ENCODE measurements at regions not wholly inside any gene's neighbourhood (a gene's known extent, or its start where the extent isn't known, plus 50 kb on each side); places are given as distances from the start of the nearest gene placed in this dataset.
"Not testable (repeated sequence)": the region's sequence is repeated elsewhere in the genome, so short reads cannot be mapped to it uniquely, and the experiment has no call there.

DNA sequence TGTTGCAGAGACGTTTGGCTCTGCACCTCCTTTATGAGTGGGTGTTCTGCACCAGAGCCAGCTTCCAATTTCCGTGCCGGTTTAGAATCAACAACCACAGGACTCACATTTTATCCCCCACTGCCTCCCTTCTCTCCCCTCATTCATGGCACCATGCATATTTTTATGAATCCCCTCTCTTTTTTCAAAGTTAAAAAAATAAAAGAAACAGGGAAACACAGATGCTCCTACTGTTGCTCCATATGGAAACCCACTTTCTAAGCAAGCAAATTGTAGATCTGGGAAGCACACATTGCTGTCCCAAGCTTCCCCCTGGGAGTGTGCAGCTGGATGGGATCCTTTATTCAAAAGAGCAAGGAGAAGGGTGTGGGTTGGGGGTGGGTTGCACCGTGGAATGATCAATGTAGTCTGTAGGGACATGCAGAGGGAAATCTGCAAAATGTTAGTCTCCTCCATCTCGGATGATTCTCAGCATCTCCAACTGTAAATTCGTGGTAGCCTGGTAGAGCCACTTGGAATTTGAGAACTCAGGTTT, 410.0 kb upstream of the ADAMTSL1 start:
- no peak overlapping the region for H3K9ac ChIP-seq (ENCODE audit: low read length)
- no peak overlapping the region for H3K27ac ChIP-seq (ENCODE audit: low read length)
- no peaks in the 10 kb centered on the region for H4K20me1 ChIP-seq (ENCODE audit: insufficient read depth, low read depth, low read length)
- no peaks in the 10 kb centered on the region for H3K36me3 ChIP-seq (ENCODE audit: insufficient read depth, low read length)
- H3K27me3 ChIP-seq (ENCODE audit: low read length): no peaks in the 10 kb centered on the region
- H3K9me2 ChIP-seq (replicated peaks; ENCODE audit: insufficient read depth, low read length): no peaks in the 10 kb centered on the region
- DNase-seq: no peak
- no peaks in the 10 kb centered on the region for H3K79me2 ChIP-seq (ENCODE audit: low read length)
- H3K4me1 ChIP-seq (ENCODE audit: low read length): no peaks in the 10 kb centered on the region
- H3K4me2 ChIP-seq (ENCODE audit: low read depth, low read length, poor library complexity, severe bottlenecking): no peak overlapping the region
- no peak overlapping the region for H3K4me3 ChIP-seq (ENCODE audit: low read length)
- no peak overlapping the region for H2AFZ ChIP-seq (ENCODE audit: low read length)
- no peaks in the 10 kb centered on the region for H3K9me3 ChIP-seq (ENCODE audit: low read length)

GRCh38 chr9:18066608-18067007, 407.3 kb upstream of the ADAMTSL1 start:
- not testable (repeated sequence) for H4K20me1 ChIP-seq (ENCODE audit: insufficient read depth, low read depth, low read length); H3K9me2 ChIP-seq (replicated peaks; ENCODE audit: insufficient read depth, low read length); H2AFZ ChIP-seq (ENCODE audit: low read length); H3K4me3 ChIP-seq (ENCODE audit: low read length); H3K27ac ChIP-seq (ENCODE audit: low read length); H3K4me1 ChIP-seq (ENCODE audit: low read length); H3K9me3 ChIP-seq (ENCODE audit: low read length); H3K4me2 ChIP-seq (ENCODE audit: low read depth, low read length, poor library complexity, severe bottlenecking); H3K9ac ChIP-seq (ENCODE audit: low read length); H3K27me3 ChIP-seq (ENCODE audit: low read length); H3K36me3 ChIP-seq (ENCODE audit: insufficient read depth, low read length); DNase-seq; H3K79me2 ChIP-seq (ENCODE audit: low read length)

- no peak overlapping the region for H3K4me2 ChIP-seq (ENCODE audit: low read depth, low read length, poor library complexity, severe bottlenecking)
- H3K9me3 ChIP-seq (ENCODE audit: low read length): no peaks in the 10 kb centered on the region
- H3K4me3 ChIP-seq (ENCODE audit: low read length): no peak overlapping the region
- no peak overlapping the region for H3K9ac ChIP-seq (ENCODE audit: low read length)
- DNase-seq: no peak
- no peaks in the 10 kb centered on the region for H3K9me2 ChIP-seq (replicated peaks; ENCODE audit: insufficient read depth, low read length)
- H4K20me1 ChIP-seq (ENCODE audit: insufficient read depth, low read depth, low read length): no peaks in the 10 kb centered on the region
- no peaks in the 10 kb centered on the region for H3K4me1 ChIP-seq (ENCODE audit: low read length)
- H3K27me3 ChIP-seq (ENCODE audit: low read length): no peaks in the 10 kb centered on the region
- H3K27ac ChIP-seq (ENCODE audit: low read length): no peak overlapping the region
- no peak overlapping the region for H2AFZ ChIP-seq (ENCODE audit: low read length)
- no peaks in the 10 kb centered on the region for H3K36me3 ChIP-seq (ENCODE audit: insufficient read depth, low read length)
- H3K79me2 ChIP-seq (ENCODE audit: low read length): no peaks in the 10 kb centered on the region
Observed at GRCh38 chr9:18067548-18068120, 406.3 kb upstream of the ADAMTSL1 start.

DNA sequence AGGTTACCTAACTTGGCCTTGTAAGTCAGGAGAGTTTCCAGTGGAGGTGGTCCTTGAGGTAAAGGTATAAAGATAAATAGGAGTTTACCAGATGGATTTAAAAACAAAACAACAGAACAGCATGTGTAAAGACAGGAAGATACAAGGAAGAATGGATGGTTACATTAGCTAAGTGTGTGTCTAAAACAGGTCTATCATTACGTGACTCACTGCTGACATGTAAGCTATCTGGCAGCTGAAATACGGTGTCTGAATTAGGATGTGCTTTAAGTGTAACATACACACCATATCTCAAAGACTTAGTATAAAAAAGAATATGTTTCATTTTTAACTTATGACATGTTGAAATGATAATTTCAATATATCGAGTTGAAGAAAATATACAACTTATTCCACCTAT, 405.1 kb upstream of the ADAMTSL1 start:
- DNase-seq: no peak
- H3K79me2 ChIP-seq (ENCODE audit: low read length): no peaks in the 10 kb centered on the region
- no peak overlapping the region for H3K9ac ChIP-seq (ENCODE audit: low read length)
- no peak overlapping the region for H2AFZ ChIP-seq (ENCODE audit: low read length)
- no peaks in the 10 kb centered on the region for H3K36me3 ChIP-seq (ENCODE audit: insufficient read depth, low read length)
- H3K4me3 ChIP-seq (ENCODE audit: low read length): no peak overlapping the region
- no peak overlapping the region for H3K27ac ChIP-seq (ENCODE audit: low read length)
- no peaks in the 10 kb centered on the region for H3K4me1 ChIP-seq (ENCODE audit: low read length)
- no peak overlapping the region for H3K4me2 ChIP-seq (ENCODE audit: low read depth, low read length, poor library complexity, severe bottlenecking)
- H3K9me3 ChIP-seq (ENCODE audit: low read length): no peaks in the 10 kb centered on the region
- H3K9me2 ChIP-seq (replicated peaks; ENCODE audit: insufficient read depth, low read length): no peaks in the 10 kb centered on the region
- H4K20me1 ChIP-seq (ENCODE audit: insufficient read depth, low read depth, low read length): no peaks in the 10 kb centered on the region
- H3K27me3 ChIP-seq (ENCODE audit: low read length): no peaks in the 10 kb centered on the region

DNA sequence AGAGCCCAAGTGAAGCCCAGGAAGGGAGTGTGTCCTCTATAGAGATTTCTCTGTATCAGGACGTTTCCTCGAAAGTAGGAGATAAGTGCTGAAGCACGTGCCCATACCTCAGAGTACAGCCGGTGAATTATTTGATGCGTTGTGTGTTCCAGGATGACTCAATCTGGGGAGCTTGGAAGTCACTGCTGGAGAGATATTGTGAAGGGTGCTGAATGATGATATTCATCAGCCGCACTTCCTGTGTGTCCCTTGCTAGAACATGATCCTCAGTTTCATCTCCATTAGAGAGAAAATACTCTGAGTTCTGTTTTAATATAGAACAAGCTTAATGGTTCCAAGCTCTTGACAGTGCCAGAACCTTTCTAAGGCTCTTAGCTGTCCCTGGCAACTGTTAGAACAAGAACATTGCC, 402.3 kb upstream of the ADAMTSL1 start:
- Histone ChIP-seq H3K9me2 (replicated peaks; ENCODE audit: insufficient read depth, low read length) (no peaks in the 10 kb centered on the region), H3K36me3 (ENCODE audit: insufficient read depth, low read length) (no peaks in the 10 kb centered on the region), H3K4me1 (ENCODE audit: low read length) (no peaks in the 10 kb centered on the region), H3K4me3 (ENCODE audit: low read length) (no peak overlapping the region), H3K9ac (ENCODE audit: low read length) (no peak overlapping the region), H3K27me3 (ENCODE audit: low read length) (no peaks in the 10 kb centered on the region), H3K9me3 (ENCODE audit: low read length) (no peaks in the 10 kb centered on the region), H3K27ac (ENCODE audit: low read length) (no peak overlapping the region), H4K20me1 (ENCODE audit: insufficient read depth, low read depth, low read length) (no peaks in the 10 kb centered on the region), H3K4me2 (ENCODE audit: low read depth, low read length, poor library complexity, severe bottlenecking) (no peak overlapping the region), H3K79me2 (ENCODE audit: low read length) (no peaks in the 10 kb centered on the region), H2AFZ (ENCODE audit: low read length) (no peak overlapping the region)
- DNase-seq: no peak

DNA sequence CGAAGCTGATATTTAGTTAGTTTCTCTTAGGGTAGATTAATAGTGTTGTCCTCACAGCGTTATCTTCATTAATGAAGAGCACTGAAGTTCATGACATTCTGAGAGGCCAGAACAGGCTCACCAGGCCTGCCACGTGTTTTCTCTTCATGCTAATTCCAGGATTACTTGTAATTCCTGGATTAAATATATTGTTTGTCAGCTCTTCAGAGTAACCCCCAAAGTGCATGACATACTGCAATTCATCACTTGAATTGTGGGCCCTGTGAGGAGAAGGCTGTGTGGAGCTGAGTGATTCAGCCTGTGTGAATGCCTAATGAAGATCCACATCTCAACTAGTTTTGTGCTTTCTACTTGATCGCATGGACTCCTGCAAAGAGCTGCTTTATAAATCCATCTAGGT, 401.0 kb upstream of the ADAMTSL1 start:
- DNase-seq: no peak
- Histone ChIP-seq H2AFZ (ENCODE audit: low read length) (no peak overlapping the region), H4K20me1 (ENCODE audit: insufficient read depth, low read depth, low read length) (no peaks in the 10 kb centered on the region), H3K9ac (ENCODE audit: low read length) (no peak overlapping the region), H3K27ac (ENCODE audit: low read length) (no peak overlapping the region), H3K4me1 (ENCODE audit: low read length) (no peaks in the 10 kb centered on the region), H3K4me3 (ENCODE audit: low read length) (no peak overlapping the region), H3K79me2 (ENCODE audit: low read length) (no peaks in the 10 kb centered on the region), H3K9me2 (replicated peaks; ENCODE audit: insufficient read depth, low read length) (no peaks in the 10 kb centered on the region), H3K4me2 (ENCODE audit: low read depth, low read length, poor library complexity, severe bottlenecking) (no peak overlapping the region), H3K36me3 (ENCODE audit: insufficient read depth, low read length) (no peaks in the 10 kb centered on the region), H3K27me3 (ENCODE audit: low read length) (no peaks in the 10 kb centered on the region), H3K9me3 (ENCODE audit: low read length) (no peaks in the 10 kb centered on the region)

GRCh38 chr9:18074041-18074440, 399.9 kb upstream of the ADAMTSL1 start:
- no peak overlapping the region for H3K9ac ChIP-seq (ENCODE audit: low read length)
- no peaks in the 10 kb centered on the region for H3K9me2 ChIP-seq (replicated peaks; ENCODE audit: insufficient read depth, low read length)
- no peaks in the 10 kb centered on the region for H3K36me3 ChIP-seq (ENCODE audit: insufficient read depth, low read length)
- no peak overlapping the region for H3K4me3 ChIP-seq (ENCODE audit: low read length)
- H3K9me3 ChIP-seq (ENCODE audit: low read length): no peaks in the 10 kb centered on the region
- no peaks in the 10 kb centered on the region for H3K79me2 ChIP-seq (ENCODE audit: low read length)
- no peaks in the 10 kb centered on the region for H4K20me1 ChIP-seq (ENCODE audit: insufficient read depth, low read depth, low read length)
- no peak overlapping the region for H3K27ac ChIP-seq (ENCODE audit: low read length)
- no peak for DNase-seq
- H3K4me2 ChIP-seq (ENCODE audit: low read depth, low read length, poor library complexity, severe bottlenecking): no peak overlapping the region
- no peaks in the 10 kb centered on the region for H3K4me1 ChIP-seq (ENCODE audit: low read length)
- no peak overlapping the region for H2AFZ ChIP-seq (ENCODE audit: low read length)
- no peaks in the 10 kb centered on the region for H3K27me3 ChIP-seq (ENCODE audit: low read length)

DNA sequence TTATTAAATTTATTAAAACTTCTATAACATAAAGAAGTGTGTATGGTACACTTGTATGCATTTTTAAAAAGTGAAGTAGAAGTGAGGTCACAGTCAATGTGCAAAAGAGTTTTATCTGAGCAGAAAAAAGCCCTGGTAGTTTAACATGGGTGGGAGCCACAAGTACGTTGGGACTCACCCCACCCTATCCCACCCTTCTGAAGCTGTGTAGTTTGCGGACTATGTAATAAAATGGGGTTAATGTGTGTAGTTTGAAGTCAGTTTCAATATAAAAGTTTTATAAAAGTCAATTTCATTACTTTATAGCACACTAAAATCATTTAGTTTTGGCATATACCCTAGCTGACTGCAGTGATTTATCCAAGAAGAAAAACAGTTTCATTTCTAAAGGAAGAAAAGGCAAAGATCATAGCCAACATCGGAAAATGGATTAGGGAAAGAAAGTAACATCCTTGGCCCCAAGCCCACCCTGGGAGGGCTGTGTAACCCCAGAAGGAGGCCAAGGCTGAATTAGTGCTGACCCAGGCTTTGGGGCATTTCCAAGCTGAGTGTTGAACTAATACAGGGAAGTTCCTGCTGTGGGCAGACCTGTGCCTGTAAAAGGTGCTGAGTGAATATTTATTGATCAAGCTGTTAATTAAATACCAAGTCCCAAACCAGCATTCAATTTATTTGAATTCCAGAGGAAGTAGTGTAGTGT, 398.6 kb upstream of the ADAMTSL1 start:
- Histone ChIP-seq H3K27me3 (ENCODE audit: low read length) (no peaks in the 10 kb centered on the region), H3K9me2 (replicated peaks; ENCODE audit: insufficient read depth, low read length) (no peaks in the 10 kb centered on the region), H3K27ac (ENCODE audit: low read length) (no peak overlapping the region), H3K9ac (ENCODE audit: low read length) (no peak overlapping the region), H3K79me2 (ENCODE audit: low read length) (no peaks in the 10 kb centered on the region), H4K20me1 (ENCODE audit: insufficient read depth, low read depth, low read length) (no peaks in the 10 kb centered on the region), H2AFZ (ENCODE audit: low read length) (no peak overlapping the region), H3K4me1 (ENCODE audit: low read length) (no peaks in the 10 kb centered on the region), H3K36me3 (ENCODE audit: insufficient read depth, low read length) (no peaks in the 10 kb centered on the region), H3K9me3 (ENCODE audit: low read length) (no peaks in the 10 kb centered on the region), H3K4me3 (ENCODE audit: low read length) (no peak overlapping the region), H3K4me2 (ENCODE audit: low read depth, low read length, poor library complexity, severe bottlenecking) (no peak overlapping the region)
- no peak for DNase-seq
